ENCODE measurements at regions not wholly inside any gene's neighbourhood (a gene's known extent, or its start where the extent isn't known, plus 50 kb on each side); places are given as distances from the start of the nearest gene placed in this dataset.
"Not testable (repeated sequence)": the region's sequence is repeated elsewhere in the genome, so short reads cannot be mapped to it uniquely, and the experiment has no call there.

DNA sequence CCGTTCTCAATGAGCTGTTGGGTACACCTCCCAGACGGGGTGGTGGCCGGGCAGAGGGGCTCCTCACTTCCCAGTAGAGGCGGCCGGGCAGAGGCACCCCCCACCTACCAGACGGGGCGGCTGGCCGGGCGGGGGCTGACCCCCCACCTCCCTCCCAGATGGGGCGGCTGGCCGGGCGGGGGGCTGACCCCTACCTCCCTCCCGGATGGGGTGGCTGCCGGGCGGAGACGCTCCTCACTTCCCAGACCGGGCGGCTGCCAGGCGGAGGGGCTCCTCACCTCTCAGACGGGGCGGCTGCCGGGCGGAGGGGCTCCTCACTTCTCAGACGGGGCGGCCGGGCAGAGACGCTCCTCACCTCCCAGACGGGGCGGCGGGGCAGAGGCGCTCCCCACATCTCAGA is 101.6 kb downstream of the ZNF429 start:
- not testable (repeated sequence) for H3K79me1 ChIP-seq (ENCODE audit: low read depth, low read length); H3K79me2 ChIP-seq (ENCODE audit: control insufficient read depth in 1 of 2, insufficient read depth in 2 of 2, low read length in 2 of 2)

DNA sequence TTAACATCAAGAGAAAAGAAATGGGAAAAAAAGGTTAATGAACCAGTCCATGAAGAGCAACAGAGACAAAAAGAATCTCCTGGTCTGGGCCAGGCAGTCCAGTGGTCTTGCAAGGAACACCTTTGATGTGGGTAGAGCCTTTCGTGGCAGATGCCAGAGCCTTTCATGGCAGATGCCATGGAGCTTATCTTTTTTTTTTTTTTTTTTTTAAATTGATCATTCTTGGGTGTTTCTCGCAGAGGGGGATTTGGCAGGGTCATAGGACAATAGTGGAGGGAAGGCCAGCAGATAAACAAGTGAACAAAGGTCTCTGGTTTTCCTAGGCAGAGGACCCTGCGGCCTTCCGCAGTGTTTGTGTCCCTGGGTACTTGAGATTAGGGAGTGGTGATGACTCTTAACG is 100.9 kb downstream of the ZNF429 start:
- H3K4me3 ChIP-seq (ENCODE audit: extremely low read depth in 1 of 4, insufficient read depth in 2 of 4, low read depth in 3 of 4, low read length in 4 of 4); H3K4me2 ChIP-seq (ENCODE audit: insufficient read depth in 1 of 2, low read depth in 2 of 2, low read length in 2 of 2); H3K4ac ChIP-seq (replicated peaks; ENCODE audit: insufficient read length, low read depth, low read length); H2BK15ac ChIP-seq (ENCODE audit: low read length); H3K56ac ChIP-seq (replicated peaks; ENCODE audit: insufficient read length, low read depth, low read length); H2AK5ac ChIP-seq (ENCODE audit: low read depth, low read length); FAIRE-seq; H2BK5ac ChIP-seq (ENCODE audit: low read depth, low read length); H2BK120ac ChIP-seq (replicated peaks; ENCODE audit: low read depth, low read length); H4K20me1 ChIP-seq (replicated peaks in 1 of 2; ENCODE audit: control insufficient read depth in 1 of 2, insufficient read depth in 2 of 2, low read length in 2 of 2); H3K36me3 ChIP-seq (ENCODE audit: control insufficient read depth in 2 of 4, insufficient read depth in 4 of 4, low read length in 3 of 4); POLR2A ChIA-PET (ENCODE audit: partially characterized antibody); H2BK12ac ChIP-seq (ENCODE audit: low read depth, low read length); H3K23me2 ChIP-seq (ENCODE audit: low read depth, low read length); DNase-seq (ENCODE audit: low read depth in 1 of 2, low spot score in 2 of 2); H3K14ac ChIP-seq (ENCODE audit: insufficient read length); H3K79me1 ChIP-seq (ENCODE audit: low read depth, low read length); H2BK20ac ChIP-seq (ENCODE audit: low read length); H3K9me3 ChIP-seq (ENCODE audit: insufficient read depth in 2 of 2, low read depth in 1 of 2, low read length in 1 of 2); H3K18ac ChIP-seq (ENCODE audit: extremely low read depth, low read length); H3K79me2 ChIP-seq (ENCODE audit: control insufficient read depth in 1 of 2, insufficient read depth in 2 of 2, low read length in 2 of 2); H4K91ac ChIP-seq (replicated peaks; ENCODE audit: insufficient read length, low read length); H3K27me3 ChIP-seq (replicated peaks in 1 of 4; ENCODE audit: control insufficient read depth in 3 of 4, extremely low read depth in 1 of 4, insufficient read depth in 3 of 4, low read length in 3 of 4); H4K5ac ChIP-seq (ENCODE audit: insufficient read length, low read depth, low read length); H3K9ac ChIP-seq (replicated peaks in 1 of 4; ENCODE audit: extremely low read depth in 1 of 4, low read depth in 3 of 4, low read length in 3 of 4); CTCF ChIA-PET (ENCODE audit: partially characterized antibody); H3K27ac ChIP-seq (ENCODE audit: low read depth, low read length); H4K8ac ChIP-seq (ENCODE audit: extremely low read depth, insufficient read depth, low read length); H2AFZ ChIP-seq (ENCODE audit: low read length); H3K23ac ChIP-seq (ENCODE audit: insufficient read length): not testable (repeated sequence)
- H3K4me1 ChIP-seq (replicated peaks in 1 of 4; ENCODE audit: control insufficient read depth in 3 of 4, insufficient read depth in 4 of 4, low read length in 3 of 4), result peaks cover 15 to 22% (median 19%) of the 10 kb centered on the region in 4 experiments
- WGBS, 2 experiments (ENCODE audit: extremely low coverage in 1 of 2, insufficient coverage in 1 of 2, insufficient read length in 1 of 2, insufficient replicate concordance in 2 of 2, low coverage in 1 of 2, low lambda C conversion rate in 2 of 2, missing lambda C conversion rate in 1 of 2), result 96% methylated on average over 3 of the region's 5 CpGs; no CpG with 5 or more reads in 1 of the 2 experiments

More for the DNA sequence above, 101.6 kb downstream of the ZNF429 start:
- peaks cover 15 to 22% (median 19%) of the 10 kb centered on the region in 4 experiments for H3K4me1 ChIP-seq (replicated peaks in 1 of 4; ENCODE audit: control insufficient read depth in 3 of 4, insufficient read depth in 4 of 4, low read length in 3 of 4)
- H2BK5ac ChIP-seq (ENCODE audit: low read depth, low read length); H3K27ac ChIP-seq (ENCODE audit: low read depth, low read length); H2AFZ ChIP-seq (ENCODE audit: low read length); H3K4ac ChIP-seq (replicated peaks; ENCODE audit: insufficient read length, low read depth, low read length); H4K20me1 ChIP-seq (replicated peaks in 1 of 2; ENCODE audit: control insufficient read depth in 1 of 2, insufficient read depth in 2 of 2, low read length in 2 of 2); H3K4me3 ChIP-seq (ENCODE audit: extremely low read depth in 1 of 4, insufficient read depth in 2 of 4, low read depth in 3 of 4, low read length in 4 of 4); H2AK5ac ChIP-seq (ENCODE audit: low read depth, low read length); H4K8ac ChIP-seq (ENCODE audit: extremely low read depth, insufficient read depth, low read length); H3K9ac ChIP-seq (replicated peaks in 1 of 4; ENCODE audit: extremely low read depth in 1 of 4, low read depth in 3 of 4, low read length in 3 of 4); H3K23ac ChIP-seq (ENCODE audit: insufficient read length); H3K9me3 ChIP-seq (ENCODE audit: insufficient read depth in 2 of 2, low read depth in 1 of 2, low read length in 1 of 2); H2BK12ac ChIP-seq (ENCODE audit: low read depth, low read length); H3K27me3 ChIP-seq (replicated peaks in 1 of 4; ENCODE audit: control insufficient read depth in 3 of 4, extremely low read depth in 1 of 4, insufficient read depth in 3 of 4, low read length in 3 of 4); CTCF ChIA-PET (ENCODE audit: partially characterized antibody); H3K23me2 ChIP-seq (ENCODE audit: low read depth, low read length); H2BK15ac ChIP-seq (ENCODE audit: low read length); H3K56ac ChIP-seq (replicated peaks; ENCODE audit: insufficient read length, low read depth, low read length); FAIRE-seq; H3K18ac ChIP-seq (ENCODE audit: extremely low read depth, low read length); POLR2A ChIA-PET (ENCODE audit: partially characterized antibody); H3K36me3 ChIP-seq (ENCODE audit: control insufficient read depth in 2 of 4, insufficient read depth in 4 of 4, low read length in 3 of 4); DNase-seq (ENCODE audit: low read depth in 1 of 2, low spot score in 2 of 2); H2BK20ac ChIP-seq (ENCODE audit: low read length); H3K4me2 ChIP-seq (ENCODE audit: insufficient read depth in 1 of 2, low read depth in 2 of 2, low read length in 2 of 2); H4K91ac ChIP-seq (replicated peaks; ENCODE audit: insufficient read length, low read length); H3K14ac ChIP-seq (ENCODE audit: insufficient read length); H2BK120ac ChIP-seq (replicated peaks; ENCODE audit: low read depth, low read length); H4K5ac ChIP-seq (ENCODE audit: insufficient read length, low read depth, low read length): not testable (repeated sequence)
- 83% methylated on average over 8 of the region's 31 CpGs; no CpG with 5 or more reads in 1 of the 2 experiments for WGBS, 2 experiments (ENCODE audit: extremely low coverage in 1 of 2, insufficient coverage in 1 of 2, insufficient read length in 1 of 2, insufficient replicate concordance in 2 of 2, low coverage in 1 of 2, low lambda C conversion rate in 2 of 2, missing lambda C conversion rate in 1 of 2)
